ENCODE measurements at regions not wholly inside any gene's neighbourhood (a gene's known extent, or its start where the extent isn't known, plus 50 kb on each side); places are given as distances from the start of the nearest gene placed in this dataset.

DNA sequence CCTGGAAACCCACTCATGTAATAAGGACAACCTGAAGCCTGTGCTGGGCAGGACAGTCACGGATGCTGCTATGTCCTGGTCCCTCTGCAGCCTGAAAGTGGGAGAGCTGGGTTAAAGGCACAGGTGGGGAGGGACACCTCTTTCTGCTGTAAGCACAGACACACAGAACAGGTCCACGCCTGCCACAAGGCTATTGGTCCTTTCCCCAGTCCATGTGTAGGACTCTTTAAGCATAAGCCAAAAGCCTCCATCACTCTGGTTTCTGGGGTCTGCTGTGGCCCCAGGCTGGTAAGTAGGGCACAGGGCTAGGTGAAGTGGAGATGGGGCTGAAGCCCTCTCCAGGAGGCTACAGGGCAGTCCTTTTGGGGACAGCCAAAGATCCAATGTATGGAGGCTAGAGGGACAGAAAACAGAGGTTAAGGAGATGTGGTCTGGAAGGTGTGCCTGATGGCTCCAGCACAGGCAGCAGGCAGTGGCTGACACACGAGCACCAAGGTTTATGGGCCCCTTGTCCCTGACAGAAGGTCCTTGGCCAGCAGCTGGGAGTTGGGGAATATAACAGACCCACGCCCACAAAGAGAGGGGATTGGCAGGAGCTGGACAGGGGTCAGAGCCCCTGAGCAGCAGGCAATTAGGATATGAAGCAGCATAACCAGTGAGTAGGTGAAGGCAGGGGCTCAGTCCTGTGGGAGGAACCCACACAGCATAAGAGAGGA is 203.6 kb upstream of the MVB12B start:
- TF ChIP-seq, protein P1, sequence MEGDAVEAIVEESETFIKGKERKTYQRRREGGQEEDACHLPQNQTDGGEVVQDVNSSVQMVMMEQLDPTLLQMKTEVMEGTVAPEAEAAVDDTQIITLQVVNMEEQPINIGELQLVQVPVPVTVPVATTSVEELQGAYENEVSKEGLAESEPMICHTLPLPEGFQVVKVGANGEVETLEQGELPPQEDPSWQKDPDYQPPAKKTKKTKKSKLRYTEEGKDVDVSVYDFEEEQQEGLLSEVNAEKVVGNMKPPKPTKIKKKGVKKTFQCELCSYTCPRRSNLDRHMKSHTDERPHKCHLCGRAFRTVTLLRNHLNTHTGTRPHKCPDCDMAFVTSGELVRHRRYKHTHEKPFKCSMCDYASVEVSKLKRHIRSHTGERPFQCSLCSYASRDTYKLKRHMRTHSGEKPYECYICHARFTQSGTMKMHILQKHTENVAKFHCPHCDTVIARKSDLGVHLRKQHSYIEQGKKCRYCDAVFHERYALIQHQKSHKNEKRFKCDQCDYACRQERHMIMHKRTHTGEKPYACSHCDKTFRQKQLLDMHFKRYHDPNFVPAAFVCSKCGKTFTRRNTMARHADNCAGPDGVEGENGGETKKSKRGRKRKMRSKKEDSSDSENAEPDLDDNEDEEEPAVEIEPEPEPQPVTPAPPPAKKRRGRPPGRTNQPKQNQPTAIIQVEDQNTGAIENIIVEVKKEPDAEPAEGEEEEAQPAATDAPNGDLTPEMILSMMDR (optimal IDR thresholded peaks at IDR 0.05 in 1 of 3, IDR thresholded peaks at IDR 0.05 in 1 of 3, conservative IDR thresholded peaks at IDR 0.05 in 1 of 3; ENCODE audit: extremely low read depth in 1 of 3, insufficient read depth in 2 of 3, low read length in 3 of 3): no peak
- no peak for TF ChIP-seq EZH2 (IDR thresholded peaks at IDR 0.05; ENCODE audit: low read length)
